ENCODE measurements at regions not wholly inside any gene's neighbourhood (a gene's known extent, or its start where the extent isn't known, plus 50 kb on each side); places are given as distances from the start of the nearest gene placed in this dataset.

GRCh38 chr7:97377713-97378112 lies 260.2 kb downstream of the SDHAF3 start:
- Histone ChIP-seq H4K8ac (ENCODE audit: extremely low read depth, insufficient read depth, low read length) (no peak overlapping the region), H2BK15ac (ENCODE audit: low read length) (no peak overlapping the region), H3K79me1 (ENCODE audit: low read depth, low read length) (no peaks in the 10 kb centered on the region), H3K9ac (replicated peaks in 1 of 4; ENCODE audit: extremely low read depth in 1 of 4, low read depth in 3 of 4, low read length in 3 of 4) (no peak overlapping the region), H2AFZ (ENCODE audit: low read length) (no peak overlapping the region), H3K27ac (ENCODE audit: low read depth, low read length) (no peak overlapping the region), H3K18ac (ENCODE audit: extremely low read depth, low read length) (no peak overlapping the region), H2AK5ac (ENCODE audit: low read depth, low read length) (no peak overlapping the region), H3K4ac (replicated peaks; ENCODE audit: insufficient read length, low read depth, low read length) (no peak overlapping the region), H4K20me1 (replicated peaks in 1 of 2; ENCODE audit: control insufficient read depth in 1 of 2, insufficient read depth in 2 of 2, low read length in 2 of 2) (no peaks in the 10 kb centered on the region), H3K27me3 (replicated peaks in 1 of 4; ENCODE audit: control insufficient read depth in 3 of 4, extremely low read depth in 1 of 4, insufficient read depth in 3 of 4, low read length in 3 of 4) (no peaks in the 10 kb centered on the region), H2BK20ac (ENCODE audit: low read length) (no peak overlapping the region), H3K14ac (ENCODE audit: insufficient read length) (no peak overlapping the region), H3K4me1 (replicated peaks in 1 of 4; ENCODE audit: control insufficient read depth in 3 of 4, insufficient read depth in 4 of 4, low read length in 3 of 4) (peaks cover 0 to 4% (median 2%) of the 10 kb centered on the region in 4 experiments; a peak in 2 of 7 replicates), H4K5ac (ENCODE audit: insufficient read length, low read depth, low read length) (no peak overlapping the region), H3K4me3 (ENCODE audit: extremely low read depth in 1 of 4, insufficient read depth in 2 of 4, low read depth in 3 of 4, low read length in 4 of 4) (no peak overlapping the region), H3K23me2 (ENCODE audit: low read depth, low read length) (no peaks in the 10 kb centered on the region), H3K79me2 (ENCODE audit: control insufficient read depth in 1 of 2, insufficient read depth in 2 of 2, low read length in 2 of 2) (no peaks in the 10 kb centered on the region), H3K23ac (ENCODE audit: insufficient read length) (no peak overlapping the region), H3K56ac (replicated peaks; ENCODE audit: insufficient read length, low read depth, low read length) (no peak overlapping the region), H4K91ac (replicated peaks; ENCODE audit: insufficient read length, low read length) (no peak overlapping the region), H3K36me3 (ENCODE audit: control insufficient read depth in 2 of 4, insufficient read depth in 4 of 4, low read length in 3 of 4) (no peaks in the 10 kb centered on the region), H2BK5ac (ENCODE audit: low read depth, low read length) (no peak overlapping the region), H2BK12ac (ENCODE audit: low read depth, low read length) (no peak overlapping the region), H3K4me2 (ENCODE audit: insufficient read depth in 1 of 2, low read depth in 2 of 2, low read length in 2 of 2) (no peak overlapping the region), H2BK120ac (replicated peaks; ENCODE audit: low read depth, low read length) (no peak overlapping the region), H3K9me3 (ENCODE audit: insufficient read depth in 2 of 2, low read depth in 1 of 2, low read length in 1 of 2) (no peaks in the 10 kb centered on the region)
- ChIA-PET POLR2A (ENCODE audit: partially characterized antibody) (no interaction called here), CTCF (ENCODE audit: partially characterized antibody) (interaction anchor here (2.3 kb wide), 1 partner anchor 40 kb away, joined by 6 read pairs; no protein-coding TSS in a partner anchor)
- TF ChIP-seq CBX5 (IDR thresholded peaks at IDR 0.05; ENCODE audit: low read depth, low read length): no peak
- TF ChIP-seq SP4 (IDR thresholded peaks at IDR 0.05; ENCODE audit: low read length): no peak
- TF ChIP-seq GABPA (IDR thresholded peaks at IDR 0.05; ENCODE audit: borderline replicate concordance, insufficient read depth, low read length): no peak
- no peak for TF ChIP-seq EGR1 (IDR thresholded peaks at IDR 0.05; ENCODE audit: borderline replicate concordance, low read depth, low read length)
- no peak for TF ChIP-seq SP1 (IDR thresholded peaks at IDR 0.05; ENCODE audit: low read depth, low read length)
- no peak for TF ChIP-seq MAX (IDR thresholded peaks at IDR 0.05)
- TF ChIP-seq RFX5 (IDR thresholded peaks at IDR 0.05; ENCODE audit: borderline replicate concordance, low read depth, low read length): no peak
- TF ChIP-seq TBP (IDR thresholded peaks at IDR 0.05; ENCODE audit: low read depth, low read length): no peak
- no peak for TF ChIP-seq POLR2AphosphoS5 (IDR thresholded peaks at IDR 0.05; ENCODE audit: low read depth, low read length)
- no peak for TF ChIP-seq BCL11A (IDR thresholded peaks at IDR 0.05; ENCODE audit: low read depth in 2 of 2, low read length in 2 of 2)
- no peak for TF ChIP-seq RNF2 (IDR thresholded peaks at IDR 0.05; ENCODE audit: borderline replicate concordance, low read depth, low read length, missing control alignments, poor library complexity, severe bottlenecking)
- 83% methylated on average over 3 of the region's 3 CpGs; no CpG with 5 or more reads in 1 of the 2 experiments for WGBS, 2 experiments (ENCODE audit: extremely low coverage in 1 of 2, insufficient coverage in 1 of 2, insufficient read length in 1 of 2, insufficient replicate concordance in 2 of 2, low coverage in 1 of 2, low lambda C conversion rate in 2 of 2, missing lambda C conversion rate in 1 of 2)
- FAIRE-seq: no peak
- no peak for DNase-seq (ENCODE audit: low read depth in 1 of 2, low spot score in 2 of 2)
